Mucosa of rectum (tissue), 2 donors: ENCODE measurements at regions not wholly inside any gene's neighbourhood (a gene's known extent, or its start where the extent isn't known, plus 50 kb on each side); places are given as distances from the start of the nearest gene placed in this dataset.

Experiments
- H3K27ac ChIP-seq, 2 donors: one replicate each; pipeline ENCODE4 v1.7.0; 2013; ENCODE audit warnings: inconsistent platforms in 2 of 2, low read depth in 2 of 2, low read length in 2 of 2
- H3K27me3 ChIP-seq, 2 donors: one replicate each; pipeline ENCODE4 v1.7.0; 2013; ENCODE audit warnings: low read length in 2 of 2; ENCODE audit not compliant: control insufficient read depth in 2 of 2, insufficient read depth in 2 of 2
- H3K36me3 ChIP-seq, 2 donors: one replicate each; pipeline ENCODE4 v1.7.0; 2013; ENCODE audit warnings: low read length in 2 of 2; ENCODE audit not compliant: control insufficient read depth in 2 of 2, insufficient read depth in 2 of 2
- H3K4me1 ChIP-seq, 2 donors: one replicate each; pipeline ENCODE4 v1.7.0; 2013; ENCODE audit warnings: low read length in 2 of 2, mild to moderate bottlenecking in 1 of 2; ENCODE audit not compliant: control insufficient read depth in 2 of 2, insufficient read depth in 2 of 2
- H3K4me3 ChIP-seq, 2 donors: one replicate each; pipeline ENCODE4 v1.7.0; 2013; ENCODE audit warnings: low read length in 2 of 2
- H3K9ac ChIP-seq, 2 donors: one replicate each; pipeline ENCODE4 v1.7.0; 2013; ENCODE audit warnings: low read length in 2 of 2, low read depth in 1 of 2, mild to moderate bottlenecking in 1 of 2
- H3K9me3 ChIP-seq, 2 donors: one replicate each; pipeline ENCODE4 v1.7.0; 2013; ENCODE audit warnings: low read length in 2 of 2; ENCODE audit not compliant: control insufficient read depth in 2 of 2
- donor health status: healthy.
- donor health status: Normal muscosa, but diverticular disease.

DNA sequence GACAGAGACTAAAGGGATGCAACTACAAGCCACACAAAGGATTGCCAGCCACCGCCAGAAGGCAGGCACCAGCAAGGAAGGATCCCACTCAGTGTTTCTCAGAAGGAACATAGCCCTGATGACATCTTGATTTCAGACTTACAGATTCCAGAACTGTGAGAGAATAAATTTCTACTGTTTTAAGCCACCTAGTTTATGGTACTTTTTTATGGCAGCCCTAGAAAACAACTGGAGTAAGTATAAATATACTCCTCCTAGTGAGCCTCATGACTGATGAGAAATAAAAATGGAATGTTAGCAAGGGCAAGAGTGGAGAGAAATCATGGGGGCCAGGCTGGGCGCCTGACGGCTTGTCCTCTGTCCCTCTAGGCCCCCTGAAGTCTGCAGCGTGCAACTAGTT lies 307.3 kb downstream of the PIK3R1 start:
- Histone ChIP-seq H3K9ac (no peak overlapping the region), H3K36me3 (no peaks in the 10 kb centered on the region), H3K9me3 (no peaks in the 10 kb centered on the region), H3K4me1 (no peaks in the 10 kb centered on the region), H3K27ac (no peak overlapping the region), H3K4me3 (no peak overlapping the region), H3K27me3 (no peaks in the 10 kb centered on the region)

DNA sequence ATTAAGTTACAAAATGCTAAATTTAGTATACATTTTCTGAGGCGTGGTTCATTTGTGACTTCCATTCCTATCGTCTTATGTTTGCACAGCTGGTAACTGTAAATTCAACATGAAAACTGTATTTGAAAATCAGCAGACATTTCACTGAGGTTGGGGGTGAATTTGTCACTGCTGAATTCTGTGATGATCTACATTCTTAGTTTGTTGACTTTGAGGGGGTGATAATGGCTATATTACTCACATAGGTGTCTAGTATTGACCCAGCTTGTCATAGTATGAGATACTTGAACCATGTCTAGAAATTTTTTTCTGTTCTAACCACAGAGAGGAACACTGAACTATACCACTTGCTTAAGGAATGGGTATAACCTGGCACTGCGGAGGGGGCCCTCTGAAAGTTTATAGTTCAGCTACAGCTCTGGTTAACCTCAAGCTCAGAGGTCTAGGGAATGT lies 313.3 kb downstream of the PIK3R1 start:
- no peaks in the 10 kb centered on the region for H3K36me3 ChIP-seq
- no peak overlapping the region for H3K27ac ChIP-seq
- no peaks in the 10 kb centered on the region for H3K27me3 ChIP-seq
- H3K4me3 ChIP-seq: no peak overlapping the region
- H3K9ac ChIP-seq: no peak overlapping the region
- H3K9me3 ChIP-seq: peaks cover 0 to 5% of the 10 kb centered on the region in 2 donors
- H3K4me1 ChIP-seq: peaks cover 4 to 9% of the 10 kb centered on the region in 2 donors

DNA sequence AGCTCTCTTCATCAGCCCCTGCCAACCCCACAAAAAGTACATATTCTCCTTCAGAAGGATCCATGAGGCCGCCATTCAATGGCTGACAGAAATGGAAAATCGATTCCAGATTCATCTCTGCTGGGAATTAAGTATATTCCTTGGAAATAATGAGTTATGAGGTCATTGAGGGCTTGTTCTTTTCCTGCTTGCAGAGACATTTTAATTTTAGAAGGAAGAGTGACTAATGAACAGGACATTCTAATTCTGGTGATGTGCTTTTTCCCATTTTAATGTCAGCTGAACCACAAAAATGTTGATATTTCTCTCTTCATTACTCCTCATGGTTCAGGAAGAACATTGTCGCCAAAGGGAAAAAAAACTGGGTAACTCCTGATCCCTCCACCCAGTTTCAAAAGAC lies 314.0 kb downstream of the PIK3R1 start:
- peaks cover 0 to 5% of the 10 kb centered on the region in 2 donors for H3K9me3 ChIP-seq
- H3K4me1 ChIP-seq: peaks cover 6 to 14% of the 10 kb centered on the region in 2 donors
- no peak overlapping the region for H3K27ac ChIP-seq

DNA sequence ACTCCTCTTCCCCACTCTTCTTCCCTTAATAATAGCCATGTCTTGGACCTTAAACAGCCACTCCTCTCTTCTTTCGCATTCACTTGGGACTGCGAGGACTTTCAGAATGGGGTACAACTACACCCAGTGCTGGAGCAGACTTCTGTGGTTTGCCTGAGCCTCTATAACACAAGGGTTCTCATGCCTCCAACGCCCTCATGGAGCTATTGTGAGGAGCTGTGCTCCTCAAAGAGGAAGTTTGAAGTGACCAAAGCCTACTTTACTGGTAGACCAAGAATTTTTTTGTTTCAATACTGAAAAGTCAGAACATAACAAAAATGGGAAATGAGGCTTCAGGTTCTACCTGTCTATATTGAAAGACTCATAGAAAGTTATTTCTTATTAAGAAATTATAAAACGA lies 316.4 kb downstream of the PIK3R1 start:
- H3K4me3 ChIP-seq: no peak overlapping the region
- no peaks in the 10 kb centered on the region for H3K36me3 ChIP-seq
- H3K9me3 ChIP-seq: peaks cover 0 to 5% of the 10 kb centered on the region in 2 donors
- H3K27ac ChIP-seq: no peak overlapping the region
- peaks cover 6 to 18% of the 10 kb centered on the region in 2 donors for H3K4me1 ChIP-seq
- no peak overlapping the region for H3K9ac ChIP-seq
- no peaks in the 10 kb centered on the region for H3K27me3 ChIP-seq

More for the DNA sequence above, 314.0 kb downstream of the PIK3R1 start:
- Histone ChIP-seq H3K9ac (no peak overlapping the region), H3K36me3 (no peaks in the 10 kb centered on the region), H3K27me3 (no peaks in the 10 kb centered on the region), H3K4me3 (no peak overlapping the region)

DNA sequence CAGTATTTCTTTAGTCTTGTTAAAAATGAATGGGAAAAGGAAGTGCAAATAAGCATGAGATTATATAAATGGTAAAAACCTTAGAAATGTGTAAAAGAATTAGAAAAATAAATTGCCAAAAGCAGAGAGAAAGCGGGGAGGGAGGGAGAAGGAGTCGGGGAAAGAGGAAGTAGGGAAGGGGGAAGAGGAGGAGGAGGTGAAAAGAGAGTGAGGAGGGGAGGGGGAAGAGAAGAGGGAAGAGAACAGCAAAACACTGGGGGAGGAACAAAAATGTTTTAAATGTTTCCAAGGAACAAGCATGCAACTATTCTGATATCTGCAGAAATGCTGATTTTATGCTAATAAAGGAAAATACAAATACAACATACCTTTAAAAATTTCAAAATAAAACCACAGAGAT lies 317.5 kb downstream of the PIK3R1 start:
- H3K27ac ChIP-seq: peak overlapping the region in 1 of 2 donors; percentile 33

DNA sequence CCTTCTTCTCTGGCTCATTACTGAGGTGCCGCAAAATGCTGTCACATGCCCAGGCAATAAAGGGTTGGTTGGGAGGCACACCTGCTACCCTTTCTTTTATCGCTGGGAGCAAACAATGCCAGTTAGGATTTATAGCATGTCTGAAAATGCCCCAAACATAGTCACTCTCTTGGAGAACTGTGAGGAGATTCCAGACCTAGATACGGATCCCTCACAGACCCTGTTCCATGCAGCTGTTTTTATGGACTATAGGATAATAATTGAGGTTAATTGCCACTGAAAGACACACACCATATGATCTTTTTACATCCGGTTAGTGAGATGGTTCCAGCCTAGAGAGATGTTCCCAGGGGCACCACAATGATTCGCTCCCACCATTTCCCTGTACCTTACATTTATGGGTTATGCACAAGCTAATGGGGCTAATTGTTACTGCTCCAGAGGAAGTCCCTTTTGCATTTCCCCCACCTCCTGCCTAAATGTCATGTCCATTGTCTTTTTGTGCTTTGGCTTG lies 318.1 kb downstream of the PIK3R1 start:
- Histone ChIP-seq H3K9me3 (no peaks in the 10 kb centered on the region), H3K4me3 (peak overlapping the region; percentile 19 to 39), H3K4me1 (peaks cover 6 to 18% of the 10 kb centered on the region in 2 donors), H3K27ac (peak overlapping the region in 1 of 2 donors; percentile 33), H3K27me3 (no peaks in the 10 kb centered on the region), H3K36me3 (no peaks in the 10 kb centered on the region), H3K9ac (no peak overlapping the region)

More for the DNA sequence above, 317.5 kb downstream of the PIK3R1 start:
- Histone ChIP-seq H3K4me3 (peak overlapping the region; percentile 22 to 39), H3K36me3 (no peaks in the 10 kb centered on the region), H3K27me3 (no peaks in the 10 kb centered on the region), H3K9me3 (peaks cover 0 to 4% of the 10 kb centered on the region in 2 donors), H3K9ac (no peak overlapping the region), H3K4me1 (peaks cover 6 to 18% of the 10 kb centered on the region in 2 donors)

DNA sequence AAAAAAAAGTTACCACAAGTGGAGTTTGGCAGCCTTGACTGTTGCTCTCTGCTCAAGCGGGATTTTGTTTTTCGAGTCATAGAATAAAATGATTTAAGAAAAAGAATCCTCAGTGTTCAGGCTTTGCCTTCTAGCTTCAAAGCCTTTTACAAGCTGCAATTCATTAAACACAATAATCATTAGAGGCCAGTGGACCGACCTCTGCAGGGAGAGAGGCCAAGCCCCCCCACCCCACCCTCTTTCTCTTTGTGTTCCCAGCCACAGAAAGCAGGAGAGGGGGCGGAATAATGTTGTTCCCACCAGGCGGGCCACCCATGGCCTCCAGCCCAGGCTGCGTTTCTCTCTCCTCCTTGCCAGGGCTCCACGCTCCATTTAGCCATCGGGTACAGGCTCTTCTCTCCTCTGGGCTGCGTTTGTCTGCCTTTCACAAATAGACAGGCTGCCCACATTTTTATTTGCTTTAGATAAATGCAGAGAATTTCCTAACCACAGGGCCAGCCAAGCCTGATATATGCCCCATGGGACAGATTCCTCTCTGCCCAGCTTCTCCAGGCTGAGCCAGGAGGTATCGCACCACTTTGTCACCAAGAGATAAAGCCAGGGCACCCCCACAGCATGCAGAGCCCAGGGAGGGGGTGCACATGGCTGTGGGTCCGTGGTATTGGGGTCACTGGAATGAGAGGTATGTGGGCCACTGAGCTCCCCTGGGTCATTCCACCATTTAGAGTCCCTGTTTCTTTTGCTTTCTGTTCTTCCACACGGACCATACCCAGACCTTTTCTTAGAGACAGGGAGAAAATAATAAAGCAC lies 318.8 kb downstream of the PIK3R1 start:
- Histone ChIP-seq H3K27ac (no peak overlapping the region), H3K9me3 (no peaks in the 10 kb centered on the region), H3K4me1 (peaks cover 6 to 18% of the 10 kb centered on the region in 2 donors), H3K4me3 (peak overlapping the region in 1 of 2 donors; percentile 19), H3K9ac (no peak overlapping the region), H3K27me3 (no peaks in the 10 kb centered on the region), H3K36me3 (no peaks in the 10 kb centered on the region)

DNA sequence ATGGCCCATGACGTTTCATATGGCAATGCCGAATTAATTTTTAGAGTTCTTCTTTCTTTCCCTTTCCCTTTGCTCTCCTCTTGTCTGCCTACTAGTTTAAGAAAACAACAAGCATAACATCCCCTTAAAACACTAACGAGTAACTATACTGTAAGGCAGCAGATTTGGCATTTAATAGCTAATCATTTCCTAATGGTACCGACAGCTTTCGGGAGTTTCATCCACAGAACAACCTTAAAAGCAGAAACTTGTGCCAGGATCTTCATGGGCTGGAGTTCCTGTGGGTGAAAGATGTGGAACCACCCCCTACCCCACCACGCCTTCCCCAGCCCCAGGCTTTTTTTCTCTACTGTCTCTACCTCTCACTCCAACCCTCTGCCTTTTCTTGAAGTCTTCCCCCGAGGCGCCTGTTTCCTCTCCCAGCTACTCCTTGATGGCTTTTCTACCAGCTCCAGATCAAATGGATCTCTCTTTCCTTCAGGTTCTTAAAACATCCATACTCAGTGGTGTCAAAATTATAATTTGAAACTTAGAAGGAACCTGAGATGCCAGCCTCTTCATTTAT lies 319.5 kb downstream of the PIK3R1 start:
- no peak overlapping the region for H3K27ac ChIP-seq
- H3K9ac ChIP-seq: no peak overlapping the region
- no peaks in the 10 kb centered on the region for H3K36me3 ChIP-seq
- no peak overlapping the region for H3K4me3 ChIP-seq
- H3K27me3 ChIP-seq: no peaks in the 10 kb centered on the region
- H3K4me1 ChIP-seq: peaks cover 6 to 18% of the 10 kb centered on the region in 2 donors
- no peaks in the 10 kb centered on the region for H3K9me3 ChIP-seq

DNA sequence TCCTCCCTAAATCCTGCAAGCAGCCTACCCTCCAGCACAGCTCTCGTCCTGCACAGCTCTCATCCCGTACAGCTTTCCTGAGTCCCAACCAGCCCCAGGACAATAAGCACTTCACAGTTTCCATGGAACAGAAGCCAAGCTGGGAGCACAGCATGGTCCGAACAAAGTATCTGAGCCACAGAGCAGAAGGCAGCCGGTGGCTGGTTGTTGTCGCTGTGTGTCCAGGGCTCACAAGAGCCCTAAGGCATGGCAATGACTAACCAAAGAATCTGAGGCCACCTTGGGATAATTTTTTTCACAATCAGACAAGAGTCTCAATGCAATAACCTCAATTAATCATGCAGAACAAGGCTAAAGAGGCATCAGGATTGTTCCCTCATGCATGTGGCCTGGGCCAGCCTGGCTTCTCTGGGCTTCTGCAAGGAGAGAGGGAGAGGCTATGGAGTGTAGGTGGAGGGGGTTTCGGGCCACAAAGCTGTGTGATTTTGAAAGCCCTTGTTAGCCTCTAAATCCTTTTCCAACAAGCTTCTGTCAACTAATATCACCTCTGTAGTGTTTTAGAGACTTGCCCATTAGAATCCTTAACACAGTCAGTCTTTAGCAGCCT lies 323.4 kb downstream of the PIK3R1 start:
- Histone ChIP-seq H3K4me1 (peaks cover under 1 to 9% of the 10 kb centered on the region in 2 donors), H3K27me3 (no peaks in the 10 kb centered on the region), H3K27ac (no peak overlapping the region)

More for the DNA sequence above, 323.4 kb downstream of the PIK3R1 start:
- Histone ChIP-seq H3K9me3 (no peaks in the 10 kb centered on the region), H3K36me3 (no peaks in the 10 kb centered on the region), H3K4me3 (no peak overlapping the region), H3K9ac (no peak overlapping the region)
